Neural cell (in vitro differentiated cells): ENCODE measurements at regions not wholly inside any gene's neighbourhood (a gene's known extent, or its start where the extent isn't known, plus 50 kb on each side); places are given as distances from the start of the nearest gene placed in this dataset.

Experiments
- H2AFZ ChIP-seq: fragments of 200-600, 300-800 bp; sonication (generic), shearing (Covaris generic); 2 replicates; pipeline ENCODE4 v1.6.0; 2014; ENCODE audit warnings: low read depth, mild to moderate bottlenecking, antibody characterized with exemption, low read length, moderate library complexity
- H3F3A ChIP-seq: fragments of 200-600 bp; shearing (Covaris generic); 2 replicates; pipeline ENCODE4 v1.6.1; 2016; ENCODE audit warnings: mild to moderate bottlenecking, moderate library complexity, mixed read lengths, antibody characterized with exemption, low read length; ENCODE audit not compliant: insufficient read depth, poor library complexity, severe bottlenecking
- H3K27ac ChIP-seq: fragments of 200-600, 300-800 bp; sonication (generic), shearing (Covaris generic); 2 replicates; pipeline ENCODE4 v1.5.1; 2014; ENCODE audit warnings: mild to moderate bottlenecking, low read length, moderate library complexity
- H3K27me3 ChIP-seq: fragments of 300-800, 200-600 bp; sonication (generic), shearing (Covaris generic); 2 replicates; pipeline ENCODE4 v1.6.0; 2014; ENCODE audit warnings: mild to moderate bottlenecking, low read depth, low read length, moderate library complexity; ENCODE audit not compliant: insufficient read depth
- H3K36me3 ChIP-seq: fragments of 300-800, 200-600 bp; sonication (generic), shearing (Covaris generic); 2 replicates; pipeline ENCODE4 v1.5.1; 2014; ENCODE audit warnings: mild to moderate bottlenecking, antibody characterized with exemption, low read length, moderate library complexity; ENCODE audit not compliant: insufficient read depth
- H3K4me2 ChIP-seq: fragments of 300-800, 200-600 bp; sonication (generic), shearing (Covaris generic); 2 replicates; pipeline ENCODE4 v1.6.0; 2014; ENCODE audit warnings: mild to moderate bottlenecking, low read length
- H3K4me3 ChIP-seq: fragments of 300-800, 200-600 bp; sonication (generic), shearing (Covaris generic); 2 replicates; pipeline ENCODE4 v1.5.1; 2014; ENCODE audit warnings: mild to moderate bottlenecking, low read length, moderate library complexity
- H3K79me2 ChIP-seq: fragments of 200-600 bp; shearing (Covaris generic); replicated peaks from 2 replicates; pipeline ENCODE4 v1.6.0; 2014; ENCODE audit warnings: mild to moderate bottlenecking, low read length, moderate library complexity; ENCODE audit not compliant: insufficient read depth
- H3K9ac ChIP-seq: fragments of 300-800, 200-600 bp; sonication (generic), shearing (Covaris generic); 2 replicates; pipeline ENCODE4 v1.6.1; 2016; ENCODE audit warnings: mild to moderate bottlenecking, low read length, mixed read lengths
- H3K9me2 ChIP-seq: fragments of 200-600 bp; shearing (Covaris generic); 2 replicates; pipeline ENCODE4 v1.6.1; 2016; ENCODE audit warnings: mild to moderate bottlenecking, low read length, mixed read lengths; ENCODE audit not compliant: insufficient read depth
- H3K9me3 ChIP-seq: fragments of 200-600, 300-800 bp; sonication (generic), shearing (Covaris generic); 2 replicates; pipeline ENCODE4 v1.6.1; 2016; ENCODE audit warnings: mild to moderate bottlenecking, mixed run types, low read length, moderate library complexity, mixed read lengths
- H4K20me1 ChIP-seq: fragments of 200-600 bp; shearing (Covaris generic); 2 replicates; pipeline ENCODE4 v1.6.1; 2016; ENCODE audit warnings: mild to moderate bottlenecking, mixed run types; ENCODE audit not compliant: insufficient read depth
- EP300 ChIP-seq: fragments of 450-650 bp; conservative IDR thresholded peaks from 2 replicates; pipeline ENCODE4 v1.6.1; 2014; ENCODE audit warnings: antibody characterized with exemption, mild to moderate bottlenecking, moderate library complexity; ENCODE audit not compliant: poor library complexity, severe bottlenecking
- EZH2 ChIP-seq: fragments of 200-600, 300-800 bp; shearing (Covaris generic), sonication (generic); IDR thresholded peaks from 2 replicates; pipeline ENCODE4 v1.6.1; 2014; ENCODE audit warnings: antibody characterized with exemption, low read length, borderline replicate concordance, mild to moderate bottlenecking; ENCODE audit not compliant: insufficient read depth, poor library complexity, severe bottlenecking
- MXI1 ChIP-seq: fragments of 450-650 bp; conservative IDR thresholded peaks from 2 replicates; pipeline ENCODE4 v1.6.1; 2014; ENCODE audit warnings: antibody characterized with exemption, mild to moderate bottlenecking; ENCODE audit not compliant: poor library complexity, severe bottlenecking
- POLR2AphosphoS5 ChIP-seq: IDR thresholded peaks from 2 replicates; pipeline ENCODE4 v1.6.1; 2012
- RAD21 ChIP-seq: fragments of 450-650 bp; conservative IDR thresholded peaks from 2 replicates; pipeline ENCODE4 v1.6.1; 2014; ENCODE audit warnings: antibody characterized with exemption, mild to moderate bottlenecking, moderate library complexity
- SMC3 ChIP-seq: fragments of 450-650 bp; conservative IDR thresholded peaks from 2 replicates; pipeline ENCODE4 v1.6.1; 2014; ENCODE audit warnings: antibody characterized with exemption, mild to moderate bottlenecking, moderate library complexity; ENCODE audit not compliant: poor library complexity
- TAF1 ChIP-seq: IDR thresholded peaks from 2 replicates; pipeline ENCODE4 v1.6.1; 2012; ENCODE audit warnings: low read depth
- TF ChIP-seq, protein P1 (sequence below): IDR thresholded peaks from 2 replicates; pipeline ENCODE4 v1.6.1; 2012; ENCODE audit warnings: borderline replicate concordance
- TF ChIP-seq, protein P2 (sequence below): fragments of 450-650 bp; IDR thresholded peaks from 2 replicates; pipeline ENCODE4 v1.5.1; 2014; ENCODE audit warnings: antibody characterized with exemption, mild to moderate bottlenecking, moderate library complexity; ENCODE audit not compliant: poor library complexity, severe bottlenecking

DNA sequence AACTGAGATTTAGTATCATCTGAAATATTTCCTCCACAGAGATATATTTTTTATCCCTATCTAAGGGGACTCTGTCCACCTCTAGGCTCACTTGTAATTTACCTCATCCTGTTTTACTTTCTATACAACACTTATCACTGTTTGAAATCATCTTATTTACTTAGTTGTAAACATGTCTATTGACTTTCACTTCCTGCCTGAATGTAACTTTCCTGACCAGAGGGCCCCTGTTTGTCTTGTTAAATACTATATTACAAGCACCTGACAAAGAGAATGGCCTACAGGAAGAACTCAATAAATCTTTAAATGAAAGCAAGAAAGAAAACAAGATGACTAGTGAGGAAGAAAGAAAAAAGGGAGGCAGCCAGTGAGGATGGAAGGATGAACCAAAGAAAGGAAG is 1727.5 kb downstream of the LRRC4C start:
- no peak overlapping the region for H3K27ac ChIP-seq
- no peak overlapping the region for H3K4me3 ChIP-seq
- H4K20me1 ChIP-seq: no peaks in the 10 kb centered on the region
- no peak overlapping the region for H3K4me2 ChIP-seq
- H3K27me3 ChIP-seq: no peaks in the 10 kb centered on the region
- no peaks in the 10 kb centered on the region for H3K79me2 ChIP-seq
- TF ChIP-seq EP300: no peak
- no peak for TF ChIP-seq TAF1
- TF ChIP-seq POLR2AphosphoS5: no peak
- no peak for TF ChIP-seq MXI1
- no peak for TF ChIP-seq SMC3
- TF ChIP-seq RAD21: no peak
- TF ChIP-seq EZH2: no peak
- TF ChIP-seq, protein P1, sequence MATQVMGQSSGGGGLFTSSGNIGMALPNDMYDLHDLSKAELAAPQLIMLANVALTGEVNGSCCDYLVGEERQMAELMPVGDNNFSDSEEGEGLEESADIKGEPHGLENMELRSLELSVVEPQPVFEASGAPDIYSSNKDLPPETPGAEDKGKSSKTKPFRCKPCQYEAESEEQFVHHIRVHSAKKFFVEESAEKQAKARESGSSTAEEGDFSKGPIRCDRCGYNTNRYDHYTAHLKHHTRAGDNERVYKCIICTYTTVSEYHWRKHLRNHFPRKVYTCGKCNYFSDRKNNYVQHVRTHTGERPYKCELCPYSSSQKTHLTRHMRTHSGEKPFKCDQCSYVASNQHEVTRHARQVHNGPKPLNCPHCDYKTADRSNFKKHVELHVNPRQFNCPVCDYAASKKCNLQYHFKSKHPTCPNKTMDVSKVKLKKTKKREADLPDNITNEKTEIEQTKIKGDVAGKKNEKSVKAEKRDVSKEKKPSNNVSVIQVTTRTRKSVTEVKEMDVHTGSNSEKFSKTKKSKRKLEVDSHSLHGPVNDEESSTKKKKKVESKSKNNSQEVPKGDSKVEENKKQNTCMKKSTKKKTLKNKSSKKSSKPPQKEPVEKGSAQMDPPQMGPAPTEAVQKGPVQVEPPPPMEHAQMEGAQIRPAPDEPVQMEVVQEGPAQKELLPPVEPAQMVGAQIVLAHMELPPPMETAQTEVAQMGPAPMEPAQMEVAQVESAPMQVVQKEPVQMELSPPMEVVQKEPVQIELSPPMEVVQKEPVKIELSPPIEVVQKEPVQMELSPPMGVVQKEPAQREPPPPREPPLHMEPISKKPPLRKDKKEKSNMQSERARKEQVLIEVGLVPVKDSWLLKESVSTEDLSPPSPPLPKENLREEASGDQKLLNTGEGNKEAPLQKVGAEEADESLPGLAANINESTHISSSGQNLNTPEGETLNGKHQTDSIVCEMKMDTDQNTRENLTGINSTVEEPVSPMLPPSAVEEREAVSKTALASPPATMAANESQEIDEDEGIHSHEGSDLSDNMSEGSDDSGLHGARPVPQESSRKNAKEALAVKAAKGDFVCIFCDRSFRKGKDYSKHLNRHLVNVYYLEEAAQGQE: no peak
- TF ChIP-seq, protein P2, sequence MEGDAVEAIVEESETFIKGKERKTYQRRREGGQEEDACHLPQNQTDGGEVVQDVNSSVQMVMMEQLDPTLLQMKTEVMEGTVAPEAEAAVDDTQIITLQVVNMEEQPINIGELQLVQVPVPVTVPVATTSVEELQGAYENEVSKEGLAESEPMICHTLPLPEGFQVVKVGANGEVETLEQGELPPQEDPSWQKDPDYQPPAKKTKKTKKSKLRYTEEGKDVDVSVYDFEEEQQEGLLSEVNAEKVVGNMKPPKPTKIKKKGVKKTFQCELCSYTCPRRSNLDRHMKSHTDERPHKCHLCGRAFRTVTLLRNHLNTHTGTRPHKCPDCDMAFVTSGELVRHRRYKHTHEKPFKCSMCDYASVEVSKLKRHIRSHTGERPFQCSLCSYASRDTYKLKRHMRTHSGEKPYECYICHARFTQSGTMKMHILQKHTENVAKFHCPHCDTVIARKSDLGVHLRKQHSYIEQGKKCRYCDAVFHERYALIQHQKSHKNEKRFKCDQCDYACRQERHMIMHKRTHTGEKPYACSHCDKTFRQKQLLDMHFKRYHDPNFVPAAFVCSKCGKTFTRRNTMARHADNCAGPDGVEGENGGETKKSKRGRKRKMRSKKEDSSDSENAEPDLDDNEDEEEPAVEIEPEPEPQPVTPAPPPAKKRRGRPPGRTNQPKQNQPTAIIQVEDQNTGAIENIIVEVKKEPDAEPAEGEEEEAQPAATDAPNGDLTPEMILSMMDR: no peak
- no peaks in the 10 kb centered on the region for H3F3A ChIP-seq
- H3K9ac ChIP-seq: no peak overlapping the region
- H3K9me2 ChIP-seq: no peaks in the 10 kb centered on the region
- H3K9me3 ChIP-seq: no peaks in the 10 kb centered on the region
- no peak overlapping the region for H2AFZ ChIP-seq
- no peaks in the 10 kb centered on the region for H3K36me3 ChIP-seq

DNA sequence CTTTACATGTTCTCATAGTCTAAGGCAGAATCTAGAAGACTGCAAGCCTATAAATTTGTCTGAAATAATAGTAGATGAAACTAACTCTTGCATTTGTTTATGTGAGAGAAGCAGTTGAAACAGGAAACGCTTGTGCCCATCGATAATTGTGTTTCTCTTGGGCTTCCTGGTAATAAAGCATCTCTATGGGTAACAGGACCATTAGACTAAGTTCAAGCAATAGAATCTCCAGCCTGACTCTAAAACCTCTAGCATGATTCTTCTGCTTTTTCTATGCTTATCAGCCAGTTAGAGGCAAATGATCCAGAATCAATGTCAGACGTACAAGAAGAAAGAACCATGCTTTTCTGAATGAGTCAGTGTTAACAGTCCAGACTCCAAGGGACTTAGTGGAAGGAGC is 1734.4 kb downstream of the LRRC4C start:
- Histone ChIP-seq H3K9me3 (no peaks in the 10 kb centered on the region), H3K79me2 (no peaks in the 10 kb centered on the region), H2AFZ (no peak overlapping the region), H3K4me2 (no peak overlapping the region), H3K4me3 (no peak overlapping the region), H3K9me2 (no peaks in the 10 kb centered on the region), H3K36me3 (no peaks in the 10 kb centered on the region), H3F3A (no peaks in the 10 kb centered on the region), H3K27me3 (no peaks in the 10 kb centered on the region), H4K20me1 (no peaks in the 10 kb centered on the region), H3K27ac (no peak overlapping the region), H3K9ac (no peak overlapping the region)
- TF ChIP-seq, protein P2: no peak
- TF ChIP-seq RAD21 (no peak), EP300 (no peak), EZH2 (no peak), SMC3 (no peak), MXI1 (no peak)
